C4-2B (cell line): ENCODE measurements at regions not wholly inside any gene's neighbourhood (a gene's known extent, or its start where the extent isn't known, plus 50 kb on each side); places are given as distances from the start of the nearest gene placed in this dataset.

ENCODE experiments used
- ZFX ChIP-seq: fragments of 450-650 bp; IDR thresholded peaks from 2 replicates; pipeline ENCODE4 v1.6.1; 2017
- TF ChIP-seq, protein P1 (sequence below): fragments of 450-650 bp; conservative IDR thresholded peaks from 2 replicates; pipeline ENCODE4 v1.5.1; 2017; ENCODE audit warnings: mild to moderate bottlenecking

DNA sequence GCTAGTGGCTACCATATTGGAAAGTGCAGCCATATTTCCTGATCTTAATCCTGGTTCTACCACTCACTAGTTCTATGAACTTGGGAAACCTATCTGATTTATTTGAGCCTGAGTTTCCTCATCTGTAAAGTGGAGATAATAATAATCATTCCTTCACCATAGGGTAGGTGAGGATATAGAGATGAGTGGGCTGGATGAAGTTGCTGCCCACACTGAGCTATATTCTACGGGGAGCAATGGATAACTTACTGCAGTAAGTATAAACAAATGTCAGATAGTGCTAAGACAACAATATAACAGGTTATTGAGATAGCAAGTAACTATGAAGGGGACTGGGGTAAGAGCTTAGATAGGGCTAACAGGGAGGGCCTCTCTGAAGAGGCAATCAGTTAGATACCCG, 251.5 kb upstream of the ADAMTS9 start:
- TF ChIP-seq, protein P1, sequence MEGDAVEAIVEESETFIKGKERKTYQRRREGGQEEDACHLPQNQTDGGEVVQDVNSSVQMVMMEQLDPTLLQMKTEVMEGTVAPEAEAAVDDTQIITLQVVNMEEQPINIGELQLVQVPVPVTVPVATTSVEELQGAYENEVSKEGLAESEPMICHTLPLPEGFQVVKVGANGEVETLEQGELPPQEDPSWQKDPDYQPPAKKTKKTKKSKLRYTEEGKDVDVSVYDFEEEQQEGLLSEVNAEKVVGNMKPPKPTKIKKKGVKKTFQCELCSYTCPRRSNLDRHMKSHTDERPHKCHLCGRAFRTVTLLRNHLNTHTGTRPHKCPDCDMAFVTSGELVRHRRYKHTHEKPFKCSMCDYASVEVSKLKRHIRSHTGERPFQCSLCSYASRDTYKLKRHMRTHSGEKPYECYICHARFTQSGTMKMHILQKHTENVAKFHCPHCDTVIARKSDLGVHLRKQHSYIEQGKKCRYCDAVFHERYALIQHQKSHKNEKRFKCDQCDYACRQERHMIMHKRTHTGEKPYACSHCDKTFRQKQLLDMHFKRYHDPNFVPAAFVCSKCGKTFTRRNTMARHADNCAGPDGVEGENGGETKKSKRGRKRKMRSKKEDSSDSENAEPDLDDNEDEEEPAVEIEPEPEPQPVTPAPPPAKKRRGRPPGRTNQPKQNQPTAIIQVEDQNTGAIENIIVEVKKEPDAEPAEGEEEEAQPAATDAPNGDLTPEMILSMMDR = no peak
- TF ChIP-seq ZFX = no peak
